ENCODE measurements at regions not wholly inside any gene's neighbourhood (a gene's known extent, or its start where the extent isn't known, plus 50 kb on each side); places are given as distances from the start of the nearest gene placed in this dataset.

- no peak for DNase-seq (ENCODE audit: low read depth in 2 of 2)
Measured at GRCh38 chr17:6940186-6940649, 55.6 kb upstream of the ALOX12 start.

- DNase-seq (ENCODE audit: low read depth in 2 of 2): no peak
Measured at GRCh38 chr17:6941989-6942388, 53.9 kb upstream of the ALOX12 start.

- DNase-seq (ENCODE audit: low read depth in 2 of 2): no peak
Measured at GRCh38 chr17:6943406-6943805, 52.4 kb upstream of the ALOX12 start.

Data from stimulated activated CD8-positive, alpha-beta memory T cell treated with anti-CD3 and anti-CD28 coated beads, Interleukin-7, amount 100 ng/mL, for 1 hour (primary cell).